Effector CD4-positive, alpha-beta T cell (primary cell): ENCODE measurements at regions not wholly inside any gene's neighbourhood (a gene's known extent, or its start where the extent isn't known, plus 50 kb on each side); places are given as distances from the start of the nearest gene placed in this dataset.
"Not testable (repeated sequence)": the region's sequence is repeated elsewhere in the genome, so short reads cannot be mapped to it uniquely, and the experiment has no call there.

Source experiments
- DNase-seq: peaks from one replicate; pipeline ENCODE4 v3.0.0-alpha.2; 2020

- DNase-seq = no peak
These were observed 305.2 kb downstream of the RAB38 start for GRCh38 chr11:87870086-87870485.

GRCh38 chr11:87866951-87867350, 308.3 kb downstream of the RAB38 start:
- DNase-seq = no peak

- no peak for DNase-seq
These were observed 314.2 kb downstream of the RAB38 start for GRCh38 chr11:87861030-87861429.

GRCh38 chr11:87859636-87860035, 315.6 kb downstream of the RAB38 start:
- DNase-seq = no peak

GRCh38 chr11:87851827-87852226, 323.4 kb downstream of the RAB38 start:
- no peak for DNase-seq

- no peak for DNase-seq
These were observed 324.0 kb downstream of the RAB38 start for GRCh38 chr11:87851234-87851633.

GRCh38 chr11:87849216-87849615, 326.0 kb downstream of the RAB38 start:
- DNase-seq = no peak

GRCh38 chr11:87840786-87841185, 334.5 kb downstream of the RAB38 start:
- DNase-seq = no peak

GRCh38 chr11:87832211-87832610, 343.0 kb downstream of the RAB38 start:
- DNase-seq = no peak

GRCh38 chr11:87820011-87820410, 355.2 kb downstream of the RAB38 start:
- no peak for DNase-seq

GRCh38 chr11:87819151-87819550, 356.1 kb downstream of the RAB38 start:
- no peak for DNase-seq

GRCh38 chr11:87812571-87813365, 362.5 kb downstream of the RAB38 start:
- DNase-seq = no peak

GRCh38 chr11:87810486-87810885, 364.8 kb downstream of the RAB38 start:
- DNase-seq = no peak

- no peak for DNase-seq
These were observed 366.0 kb downstream of the RAB38 start for GRCh38 chr11:87809256-87809655.

GRCh38 chr11:87804176-87804575, 371.1 kb downstream of the RAB38 start:
- DNase-seq = no peak

GRCh38 chr11:87803748-87804147, 371.5 kb downstream of the RAB38 start:
- DNase-seq = no peak

- not testable (repeated sequence) for DNase-seq
These were observed 390.4 kb downstream of the RAB38 start for GRCh38 chr11:87784862-87785261.

- DNase-seq = no peak
These were observed 395.2 kb downstream of the RAB38 start for GRCh38 chr11:87780068-87780413.

- DNase-seq = no peak
These were observed 395.8 kb downstream of the RAB38 start for GRCh38 chr11:87779276-87780067.

GRCh38 chr11:87778357-87778756, 396.9 kb downstream of the RAB38 start:
- DNase-seq = no peak

GRCh38 chr11:87775036-87775435, 400.2 kb downstream of the RAB38 start:
- no peak for DNase-seq

GRCh38 chr11:87769661-87770060, 405.6 kb downstream of the RAB38 start:
- DNase-seq = no peak

GRCh38 chr11:87767615-87768014, 407.6 kb downstream of the RAB38 start:
- no peak for DNase-seq

GRCh38 chr11:87764075-87764474, 411.2 kb downstream of the RAB38 start:
- DNase-seq = not testable (repeated sequence)
